Forelimb muscle (tissue), 1 donor: ENCODE measurements at regions not wholly inside any gene's neighbourhood (a gene's known extent, or its start where the extent isn't known, plus 50 kb on each side); places are given as distances from the start of the nearest gene placed in this dataset.

Experiments
- DNase-seq: peaks from one replicate; pipeline ENCODE4 v3.0.0-alpha.2; 2013; ENCODE audit warnings: low read depth

GRCh38 chr3:177512945-177513814 is 315.9 kb upstream of the TBL1XR1 start:
- DNase-seq, result no peak

DNA sequence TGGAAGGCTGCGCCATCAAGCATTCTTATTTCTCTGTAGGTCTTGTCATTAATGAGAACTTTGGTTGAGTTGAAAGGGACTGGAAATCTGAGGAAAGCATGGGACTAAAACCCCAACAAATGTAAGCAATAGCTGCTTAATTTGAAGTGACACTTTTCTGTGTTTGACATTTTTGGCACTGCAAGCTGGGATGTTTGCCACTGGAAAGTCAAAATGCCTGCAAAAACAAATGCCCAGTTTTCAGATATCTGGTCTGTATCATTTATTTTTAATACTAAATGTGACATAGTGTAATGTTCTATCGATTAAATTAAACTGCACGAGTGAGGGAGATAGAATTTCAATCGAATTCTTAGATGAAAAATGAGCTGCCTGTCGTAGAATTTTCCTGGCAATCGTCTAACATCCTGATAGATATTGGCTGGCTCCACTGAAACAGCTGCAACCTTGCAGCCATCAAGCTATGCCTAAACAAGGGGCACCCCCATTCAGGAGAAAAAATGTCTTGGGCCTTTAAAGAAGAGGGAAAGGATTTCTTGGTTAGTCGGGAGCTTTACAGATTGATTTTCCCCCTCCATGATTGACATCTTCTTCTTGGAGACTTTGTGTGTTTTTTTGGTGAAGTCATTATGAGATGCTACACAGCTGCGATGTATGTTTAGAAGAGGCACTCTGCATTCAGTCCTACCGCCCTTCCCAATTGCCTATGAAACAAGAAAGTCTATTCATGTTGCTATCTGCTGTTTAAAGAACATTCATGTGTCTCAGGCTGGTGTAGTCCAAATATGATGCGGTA is 316.7 kb upstream of the TBL1XR1 start:
- no peak for DNase-seq

GRCh38 chr3:177514611-177515499 is 317.6 kb upstream of the TBL1XR1 start:
- no peak for DNase-seq

- no peak for DNase-seq
Observed at GRCh38 chr3:177515786-177516157, 318.5 kb upstream of the TBL1XR1 start.

- DNase-seq, result no peak
Observed at GRCh38 chr3:177516158-177517011, 319.1 kb upstream of the TBL1XR1 start.

DNA sequence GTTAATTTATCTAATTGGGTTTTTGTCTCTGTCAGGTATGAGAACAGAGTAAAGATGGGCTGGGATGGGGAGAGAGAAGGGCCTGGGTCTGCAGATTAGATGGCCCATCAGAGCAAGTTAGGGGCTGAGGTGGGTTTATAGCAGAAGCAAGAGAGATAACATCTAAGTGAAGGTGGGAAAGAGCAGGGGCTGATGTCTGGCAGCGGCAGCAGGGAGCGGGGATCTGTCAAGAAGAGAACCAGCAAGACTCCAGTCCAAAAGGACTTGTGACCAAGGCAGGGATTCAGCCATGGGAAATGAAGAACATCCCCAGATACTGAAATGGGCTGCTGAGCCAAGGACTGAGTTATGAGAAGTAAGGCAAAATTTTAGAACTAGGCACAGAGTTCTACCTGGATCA is 320.6 kb upstream of the TBL1XR1 start:
- DNase-seq, result no peak

DNA sequence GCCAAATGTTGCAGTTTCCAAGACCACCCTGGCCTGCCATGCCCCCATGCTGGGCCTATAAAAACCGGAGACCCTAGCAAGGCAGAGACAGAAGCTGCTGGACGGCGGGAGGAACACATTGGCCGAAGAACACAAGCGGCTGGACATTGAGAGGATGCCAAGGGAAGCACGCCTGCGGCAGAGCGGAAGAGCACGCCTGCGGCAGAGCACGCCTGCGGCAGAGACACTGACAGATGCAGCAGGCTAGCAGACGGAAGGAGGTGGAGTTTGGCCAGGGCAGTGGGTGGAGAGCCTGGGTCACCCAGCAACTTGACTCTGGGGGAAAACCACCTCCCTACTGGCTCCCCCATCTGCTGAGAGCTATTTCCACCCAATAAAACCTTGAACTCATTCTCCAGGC is 322.3 kb upstream of the TBL1XR1 start:
- DNase-seq, result no peak

DNA sequence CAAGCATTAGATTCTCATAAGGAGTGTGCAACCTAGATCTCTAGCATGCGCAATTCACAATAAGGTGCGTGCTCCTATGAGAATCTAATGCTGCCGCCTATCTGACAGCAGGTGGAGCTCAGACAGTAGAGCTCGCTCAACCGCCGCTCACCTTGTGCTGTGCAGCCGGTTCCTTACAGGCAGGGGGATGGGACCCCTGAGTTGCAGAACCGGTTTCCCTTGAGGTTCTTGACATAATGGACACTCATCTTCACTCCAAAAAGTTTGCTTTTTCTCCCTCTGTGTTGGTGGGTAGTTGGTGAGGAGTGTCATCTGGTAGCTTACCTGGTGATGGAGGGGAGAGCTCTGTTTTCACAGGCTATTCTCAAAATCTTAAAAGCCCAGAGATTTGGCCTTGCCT is 324.0 kb upstream of the TBL1XR1 start:
- DNase-seq, result no peak

GRCh38 chr3:177522051-177522450 is 324.8 kb upstream of the TBL1XR1 start:
- no peak for DNase-seq

DNA sequence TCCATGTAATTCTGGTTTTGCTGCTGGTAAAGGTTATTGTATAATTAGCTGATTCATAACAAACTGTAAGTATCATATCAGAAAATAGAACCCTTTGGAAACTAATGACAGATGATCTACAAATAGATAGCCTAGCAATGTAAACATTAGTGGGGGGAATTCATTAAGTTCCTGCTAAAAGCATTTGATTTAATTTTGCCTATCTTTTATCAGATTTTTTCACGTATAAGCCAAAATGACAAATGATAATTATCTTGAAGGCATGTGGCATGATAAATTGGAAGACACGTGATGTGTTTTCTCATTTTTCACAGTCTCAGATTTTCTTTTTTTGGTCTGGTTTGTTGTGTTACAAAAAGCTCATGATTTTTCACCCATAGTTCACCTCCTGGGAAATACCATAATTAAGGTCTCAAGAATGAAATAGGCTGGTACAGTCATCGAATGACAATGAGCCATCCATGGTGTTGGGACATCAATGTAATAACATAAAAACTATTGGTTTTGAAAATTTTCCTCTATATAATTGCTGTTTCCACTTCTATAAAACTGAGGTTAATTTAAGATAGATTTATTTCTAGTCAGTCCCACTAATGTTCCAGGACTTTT is 325.9 kb upstream of the TBL1XR1 start:
- DNase-seq, result no peak

DNA sequence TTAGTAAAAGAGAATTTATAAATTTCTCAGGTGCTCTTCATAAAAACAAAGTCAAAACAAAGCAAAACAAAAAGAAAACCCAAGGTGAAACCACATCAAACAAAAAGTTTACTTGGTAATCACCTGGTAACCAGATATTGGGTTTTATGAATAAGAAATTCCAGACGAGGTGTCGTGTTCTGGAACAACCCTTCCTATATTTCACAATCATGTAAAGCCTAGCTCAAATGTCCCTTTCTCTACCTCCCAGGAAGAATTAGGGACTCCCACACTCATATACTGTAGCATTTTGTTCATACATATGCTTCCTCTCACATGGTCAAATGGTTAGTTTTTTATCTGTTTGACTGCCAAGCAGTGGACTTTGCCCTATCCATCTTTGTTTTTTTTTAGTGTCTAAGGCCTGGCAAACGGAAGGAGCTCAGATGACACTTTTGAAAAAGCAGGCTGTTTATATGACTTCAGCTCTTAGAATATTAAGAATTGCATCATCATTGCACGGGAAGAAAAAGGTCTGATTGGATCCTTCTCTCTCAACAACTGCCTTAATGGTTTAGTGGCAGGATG is 326.7 kb upstream of the TBL1XR1 start:
- no peak for DNase-seq

GRCh38 chr3:177524742-177525141 is 327.5 kb upstream of the TBL1XR1 start:
- DNase-seq, result no peak

DNA sequence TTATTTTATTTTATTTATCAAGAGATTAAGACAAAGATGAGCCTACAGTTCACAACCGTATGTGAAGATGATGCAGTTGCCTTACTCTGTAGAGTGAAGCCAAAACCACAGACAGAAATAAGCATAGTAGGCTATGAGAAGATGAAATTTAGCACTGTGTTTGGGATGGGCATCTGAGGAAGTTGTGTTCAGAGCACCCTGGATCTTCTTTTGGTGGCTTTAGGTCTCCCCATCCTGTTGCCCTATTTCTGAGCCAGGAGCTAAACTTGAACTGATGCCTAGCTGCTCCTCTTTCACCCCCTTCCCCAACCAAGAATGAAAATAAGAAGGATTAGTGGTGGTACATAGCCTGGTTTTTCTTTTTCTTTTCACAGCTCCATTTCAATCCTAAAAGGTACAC is 328.1 kb upstream of the TBL1XR1 start:
- no peak for DNase-seq

DNA sequence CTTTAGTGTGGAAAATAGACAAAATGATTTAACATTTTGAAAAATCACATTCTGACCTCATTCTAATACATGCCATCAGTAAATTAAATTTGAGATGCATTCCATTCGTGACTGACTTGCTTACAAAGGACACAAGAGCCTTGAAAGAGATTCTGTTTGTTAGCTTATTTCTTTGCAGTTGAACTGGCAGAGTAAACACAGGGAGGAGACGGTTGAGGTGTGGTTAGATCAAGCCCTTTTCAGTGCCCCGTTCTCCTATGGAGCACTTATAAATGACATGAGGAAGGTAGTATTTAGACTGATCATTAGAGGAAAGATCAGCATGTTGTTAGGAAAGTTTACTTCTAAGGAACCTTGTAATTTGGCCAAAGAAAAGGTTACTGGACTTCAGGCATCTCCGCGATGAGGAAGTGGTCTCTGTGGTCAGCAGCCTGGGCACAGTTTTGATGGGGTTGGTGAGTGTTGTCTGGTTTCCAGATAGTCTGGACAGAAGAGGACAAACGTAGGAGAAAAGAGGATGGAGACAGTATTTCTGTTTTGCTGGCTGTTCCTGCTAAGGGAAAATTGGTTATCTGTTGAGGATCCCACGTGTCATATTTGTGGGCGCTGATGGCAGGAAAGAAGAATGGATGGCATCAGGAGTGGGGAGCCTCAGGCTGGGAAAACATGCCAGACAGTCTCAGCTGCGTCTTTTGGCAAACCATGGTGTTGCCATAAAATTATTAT is 328.9 kb upstream of the TBL1XR1 start:
- no peak for DNase-seq

DNA sequence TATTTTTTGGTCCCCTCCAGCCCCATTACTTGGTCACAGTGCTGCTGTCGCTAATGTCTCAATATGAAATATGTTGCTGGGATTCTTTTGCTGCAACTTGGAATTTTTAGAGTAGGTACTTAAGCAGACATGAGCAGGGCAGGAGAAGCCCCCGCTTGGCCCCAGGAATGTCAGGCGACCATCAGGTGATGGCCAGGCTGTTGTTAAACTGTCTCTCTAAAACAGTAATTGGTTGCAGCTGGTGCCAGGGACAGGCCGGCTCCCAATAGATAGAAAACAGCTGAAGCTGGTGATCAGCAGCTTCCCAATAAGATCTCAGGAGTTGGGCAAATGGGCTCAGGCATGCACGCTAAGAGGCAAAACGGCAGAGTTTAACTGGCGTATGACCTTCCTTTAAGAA is 329.9 kb upstream of the TBL1XR1 start:
- no peak for DNase-seq

- no peak for DNase-seq
Observed at GRCh38 chr3:177528306-177529070, 331.2 kb upstream of the TBL1XR1 start.

GRCh38 chr3:177529071-177529550 is 331.8 kb upstream of the TBL1XR1 start:
- DNase-seq, result no peak

- no peak for DNase-seq
Observed at GRCh38 chr3:177529716-177530335, 332.5 kb upstream of the TBL1XR1 start.
